A172 (cell line): ENCODE measurements at regions not wholly inside any gene's neighbourhood (a gene's known extent, or its start where the extent isn't known, plus 50 kb on each side); places are given as distances from the start of the nearest gene placed in this dataset.
"Not testable (repeated sequence)": the region's sequence is repeated elsewhere in the genome, so short reads cannot be mapped to it uniquely, and the experiment has no call there.

Experiments
- DNase-seq: peaks from one replicate; pipeline ENCODE4 v3.0.0-alpha.2; 2015; ENCODE audit warnings: low spot score

DNA sequence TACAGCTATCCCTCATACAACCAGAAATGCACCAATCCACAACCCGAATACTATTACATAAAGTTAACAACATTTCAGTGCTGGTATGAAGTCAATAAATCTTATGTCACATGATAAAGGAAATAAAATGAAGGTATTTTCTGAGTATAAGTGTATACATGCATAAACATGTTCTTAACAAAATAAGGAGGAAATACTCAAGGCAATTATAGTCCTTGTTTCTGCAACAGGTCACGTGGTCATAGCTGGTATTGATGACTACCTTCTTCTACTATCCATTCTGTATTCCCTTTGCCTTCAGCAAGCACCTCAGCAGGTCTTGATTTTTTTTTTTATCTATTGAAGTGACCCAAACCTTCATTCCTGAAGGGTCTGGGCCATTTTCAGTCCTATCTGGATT, 675.6 kb downstream of the RPL10L start:
- no peak for DNase-seq

DNA sequence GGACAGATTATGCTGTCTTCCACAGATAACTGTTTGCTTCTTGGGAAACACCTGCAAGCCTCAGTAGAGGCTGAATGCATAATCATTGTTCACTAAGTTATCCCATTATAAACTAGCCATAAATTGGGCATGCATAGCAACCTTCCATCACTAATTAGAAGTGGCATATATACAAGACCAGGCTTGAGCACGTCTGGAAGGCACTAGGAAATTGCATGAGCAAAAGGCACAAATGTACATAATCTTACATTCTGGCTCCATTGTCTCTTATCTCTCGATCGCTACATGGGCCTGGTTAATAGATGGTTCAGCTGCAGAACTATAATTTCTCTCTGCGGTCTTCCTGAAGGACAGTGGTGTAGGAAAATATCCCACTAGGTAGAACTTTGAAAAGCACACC, 679.2 kb downstream of the RPL10L start:
- no peak for DNase-seq

DNA sequence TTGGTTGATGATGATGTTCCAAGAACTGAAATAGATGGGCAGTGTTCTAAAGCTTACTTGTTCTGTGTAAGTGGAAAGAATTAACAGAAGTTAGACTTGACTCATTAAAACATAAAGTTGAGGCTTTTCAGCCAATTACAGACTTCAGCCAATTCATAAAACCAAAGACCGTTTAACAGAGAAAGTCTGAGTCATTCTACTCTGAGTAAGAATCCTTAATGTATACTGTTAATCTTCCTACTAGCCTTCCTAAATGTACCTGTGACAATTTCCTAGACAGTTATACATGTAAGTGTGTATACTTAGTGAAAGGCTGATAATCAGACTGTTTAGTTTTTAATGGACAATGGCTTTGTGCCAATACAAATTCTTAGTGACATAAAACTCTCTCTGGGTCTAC, 681.0 kb downstream of the RPL10L start:
- no peak for DNase-seq

DNA sequence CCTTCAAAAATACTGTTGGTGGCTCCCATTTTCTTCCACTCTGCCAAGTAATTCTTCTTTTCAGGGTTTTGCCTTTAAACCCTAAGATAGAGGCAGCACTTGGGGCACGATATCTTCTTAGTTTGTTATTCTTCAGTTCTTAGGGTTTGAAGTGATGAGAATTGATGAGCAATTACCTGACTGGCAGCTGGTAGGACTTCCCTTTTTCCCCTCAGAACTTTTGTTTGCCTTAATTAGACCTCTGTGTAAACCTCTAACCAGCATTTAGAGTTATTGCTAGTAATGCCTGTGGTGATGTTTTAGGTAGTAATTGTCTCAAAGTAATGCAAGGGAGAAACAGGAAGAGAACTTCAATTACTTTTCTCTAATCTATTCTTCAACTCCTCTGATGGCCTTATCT, 683.5 kb downstream of the RPL10L start:
- no peak for DNase-seq

DNA sequence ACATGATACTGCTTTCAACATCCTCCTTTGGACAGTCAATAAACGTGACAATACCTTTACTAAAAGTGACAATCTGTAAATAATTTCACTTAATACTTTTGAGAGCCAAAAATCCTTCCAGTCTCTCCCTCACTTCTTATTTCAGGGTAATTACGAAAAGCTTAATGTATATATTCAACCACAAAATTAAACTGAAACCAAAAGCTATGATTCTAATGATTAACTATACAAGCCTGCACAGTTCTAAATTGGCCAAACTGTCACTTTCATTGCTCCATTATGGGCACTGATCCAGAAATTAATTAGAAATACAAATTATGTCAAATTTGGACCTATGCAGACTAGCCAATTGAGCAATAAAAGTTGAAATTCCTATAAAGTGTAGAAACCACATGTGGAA, 696.5 kb upstream of the MIS18BP1 start:
- DNase-seq = no peak

DNA sequence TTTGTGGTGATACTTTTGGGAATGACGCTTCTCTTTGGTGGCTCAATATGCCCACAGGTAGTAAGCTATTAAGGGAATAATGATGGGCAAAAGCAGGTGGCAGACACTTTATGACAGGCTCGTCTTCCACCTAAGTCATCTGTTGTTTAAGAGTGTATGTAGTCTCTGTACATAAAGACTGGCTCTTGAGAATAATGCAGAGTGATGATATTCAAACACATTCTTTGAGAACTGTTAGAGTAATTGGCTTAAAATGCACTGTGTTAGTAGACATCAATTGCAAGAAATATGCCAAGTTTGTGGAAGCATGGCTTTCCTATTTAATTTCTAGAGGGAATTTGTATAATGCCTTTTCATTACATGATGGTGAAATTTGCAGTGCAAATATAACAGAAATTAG, 694.8 kb upstream of the MIS18BP1 start:
- no peak for DNase-seq

DNA sequence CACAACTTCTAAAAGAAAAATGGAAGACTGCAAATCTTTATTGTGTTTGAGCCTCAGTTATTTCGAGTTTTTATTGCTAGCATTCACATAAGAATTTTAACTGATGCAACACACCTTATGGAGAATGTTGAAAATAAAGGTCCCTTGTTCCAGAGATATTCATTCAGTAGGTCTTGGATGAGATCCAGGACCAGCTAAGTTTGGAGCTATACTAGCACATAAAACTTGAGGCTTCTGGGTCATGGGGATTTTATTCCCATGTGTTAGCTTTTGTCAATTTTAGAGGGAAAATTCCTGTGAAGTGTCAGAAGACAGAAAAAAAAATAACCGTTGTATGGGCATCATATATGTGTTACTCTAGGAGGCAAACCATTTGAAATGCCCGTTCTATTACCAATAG, 693.2 kb upstream of the MIS18BP1 start:
- no peak for DNase-seq

DNA sequence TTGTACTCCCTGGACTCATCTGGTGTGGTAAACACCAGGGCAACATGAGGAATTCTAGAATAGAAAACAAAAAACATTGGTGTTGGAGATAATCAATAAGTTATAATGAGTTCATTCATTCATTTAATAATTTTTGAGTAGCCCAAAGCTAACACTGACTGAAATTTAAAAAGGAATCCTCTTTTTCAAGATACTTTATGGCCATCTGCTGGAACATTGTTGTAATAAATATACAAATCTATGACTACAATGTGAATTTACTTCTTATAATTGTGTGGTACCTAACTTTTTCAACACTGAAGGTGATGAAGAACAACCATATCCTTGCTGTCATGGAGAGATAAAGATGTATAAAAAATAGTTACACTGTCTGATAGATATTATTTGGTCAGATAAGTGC, 687.3 kb upstream of the MIS18BP1 start:
- no peak for DNase-seq

DNA sequence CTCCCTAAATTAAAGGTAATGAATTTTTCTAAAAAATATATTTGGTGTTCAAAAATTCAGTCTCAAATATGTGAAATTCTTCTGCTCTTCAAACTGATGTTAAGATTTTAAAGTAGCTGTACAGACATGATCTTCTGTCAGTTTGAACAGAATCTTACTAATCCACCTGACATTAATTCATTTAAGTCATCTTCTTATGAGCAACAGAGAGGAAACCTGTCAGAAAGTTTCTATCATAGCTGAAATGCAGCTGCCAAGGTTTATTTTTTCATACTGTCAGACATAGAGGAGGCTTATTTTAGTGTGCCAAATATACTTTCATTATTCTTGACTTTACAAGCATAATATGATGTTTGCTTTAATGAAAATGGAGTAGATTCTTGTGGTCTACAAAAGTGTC, 686.6 kb upstream of the MIS18BP1 start:
- DNase-seq = no peak

DNA sequence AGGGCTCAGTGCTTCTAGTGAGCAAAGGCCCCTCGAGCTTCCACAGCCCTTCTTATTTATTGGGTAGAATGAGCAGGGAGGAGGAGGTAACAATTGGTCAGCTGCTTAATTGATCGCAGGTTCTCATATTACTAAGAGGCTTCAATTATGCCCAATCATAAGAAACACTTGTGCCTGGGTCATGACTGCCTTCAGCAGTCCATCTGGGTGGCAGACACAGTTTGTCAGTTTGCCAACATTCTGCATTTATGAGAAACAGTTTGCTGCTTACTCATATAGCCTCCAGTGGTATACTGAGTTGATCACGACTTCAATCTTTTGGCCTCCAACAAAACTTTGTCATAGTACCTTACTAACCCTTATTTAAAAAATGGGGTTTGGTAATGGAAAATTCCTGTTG, 667.0 kb upstream of the MIS18BP1 start:
- DNase-seq = not testable (repeated sequence)

DNA sequence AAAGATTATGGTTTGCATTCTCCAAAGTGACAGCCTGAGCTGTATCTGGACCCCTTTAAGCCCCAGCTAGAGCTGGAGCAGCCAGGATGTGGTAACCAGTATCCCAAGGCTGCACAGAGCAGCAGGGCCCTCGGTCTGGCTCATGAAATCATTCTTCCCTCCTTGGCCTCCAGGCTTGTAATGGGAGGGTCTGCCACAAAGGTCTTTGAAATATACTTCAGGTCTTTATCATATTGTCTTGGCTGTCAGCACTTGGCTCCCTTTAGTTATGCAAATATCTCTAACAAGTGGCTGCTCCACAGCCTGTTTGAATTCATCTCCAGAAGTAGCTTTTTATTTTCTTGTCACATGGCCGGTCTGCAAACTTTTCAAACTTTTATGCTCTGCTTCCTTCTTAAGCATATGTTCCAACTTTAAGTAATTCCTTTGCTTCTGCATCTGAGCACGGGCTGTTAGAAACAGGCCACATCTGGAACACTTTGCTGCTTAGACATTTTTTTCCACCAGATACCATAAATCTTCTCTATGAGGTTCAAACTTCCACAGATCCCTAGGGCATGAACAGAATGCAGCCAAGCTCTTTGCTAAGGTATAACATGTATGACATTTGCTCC, 663.4 kb upstream of the MIS18BP1 start:
- no peak for DNase-seq

DNA sequence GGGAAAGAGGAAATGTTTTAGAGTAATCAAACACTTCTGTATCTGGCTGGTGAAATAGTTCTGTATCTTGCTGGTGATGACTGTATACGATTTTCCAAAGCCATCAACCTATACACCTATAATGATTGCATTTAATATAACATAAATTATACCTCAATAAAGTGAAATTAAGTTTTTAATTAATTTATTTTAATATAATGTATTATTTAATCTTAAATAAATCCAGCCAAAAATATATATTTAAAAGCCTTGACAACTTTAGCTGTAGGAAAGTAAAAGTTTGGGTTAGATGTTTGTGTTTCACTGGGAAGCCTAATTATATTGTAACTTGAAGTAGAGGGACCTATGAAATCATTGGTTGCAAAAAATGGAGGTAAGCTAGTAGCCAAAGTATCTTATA, 654.8 kb upstream of the MIS18BP1 start:
- no peak for DNase-seq

DNA sequence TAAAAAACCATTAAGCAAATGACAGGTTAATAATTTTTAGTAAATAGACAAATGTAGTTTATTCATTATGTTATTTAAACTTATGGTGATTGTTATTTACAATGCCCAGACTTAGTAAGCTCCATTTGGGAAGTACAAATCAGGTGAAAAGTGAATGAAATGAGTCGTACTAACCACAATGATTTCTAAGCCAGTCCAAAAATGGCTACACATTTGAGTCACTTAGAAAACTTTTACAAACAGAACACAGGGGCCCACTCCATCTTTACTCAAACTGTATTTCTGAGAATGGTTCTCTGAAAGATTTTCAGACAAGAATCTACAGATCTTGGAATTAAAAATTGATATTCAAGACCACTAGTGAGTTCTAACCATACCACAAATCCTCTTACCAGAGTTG, 653.3 kb upstream of the MIS18BP1 start:
- no peak for DNase-seq

DNA sequence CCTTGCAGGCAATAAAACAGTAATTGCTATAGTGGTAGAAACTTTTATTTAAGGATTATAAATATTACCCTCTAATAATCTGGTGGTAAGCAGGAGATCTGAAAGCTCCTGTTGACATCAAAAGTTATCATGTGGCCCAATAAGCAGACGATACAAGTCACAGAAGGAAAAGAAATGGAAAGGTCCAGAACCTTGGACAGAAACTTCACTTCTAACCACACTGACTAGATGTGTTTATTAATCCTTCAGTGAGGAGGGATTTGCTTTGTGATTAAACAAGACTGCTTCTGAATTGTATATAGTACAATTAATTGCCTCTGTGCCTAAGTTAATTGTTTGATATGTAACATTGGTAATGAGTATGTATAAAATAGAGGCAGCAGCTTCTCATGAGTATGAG, 652.7 kb upstream of the MIS18BP1 start:
- no peak for DNase-seq

DNA sequence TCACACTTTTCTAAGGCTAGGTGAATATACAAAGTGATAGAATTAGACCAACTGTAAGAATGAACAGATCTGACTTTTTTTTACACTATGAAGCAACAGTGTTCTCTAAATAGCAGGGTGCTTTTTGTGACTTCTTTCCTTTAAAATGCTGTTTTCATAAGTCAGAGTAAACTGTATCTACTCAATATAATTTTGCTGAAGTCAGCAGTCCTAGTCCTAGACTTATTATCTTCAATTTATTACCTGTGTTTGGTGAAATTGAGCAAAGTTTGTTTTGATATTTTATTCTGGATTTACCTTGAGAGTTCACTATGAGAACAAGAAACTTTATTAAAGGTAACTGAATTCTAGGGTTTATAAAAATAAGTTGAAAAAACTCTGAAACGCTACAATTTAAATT, 651.3 kb upstream of the MIS18BP1 start:
- no peak for DNase-seq

DNA sequence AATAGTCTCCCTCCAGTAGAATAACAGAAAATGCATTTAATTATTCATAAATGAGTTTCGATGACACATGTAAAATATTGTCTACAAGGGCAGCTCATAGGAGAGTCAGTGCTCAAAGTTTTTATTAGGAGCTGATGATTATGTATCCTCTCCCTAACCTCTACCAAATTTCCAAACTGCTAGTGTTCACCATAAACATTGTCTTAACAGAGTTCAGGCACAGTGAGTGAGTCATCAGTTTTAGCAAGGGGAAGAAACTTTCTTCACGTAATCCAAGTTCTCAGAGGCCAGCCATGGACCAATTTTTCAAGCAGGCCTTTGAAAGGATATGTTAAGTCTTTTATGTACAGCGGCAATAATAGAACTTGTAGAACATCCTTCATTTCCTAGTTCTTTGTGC, 649.2 kb upstream of the MIS18BP1 start:
- DNase-seq = no peak

DNA sequence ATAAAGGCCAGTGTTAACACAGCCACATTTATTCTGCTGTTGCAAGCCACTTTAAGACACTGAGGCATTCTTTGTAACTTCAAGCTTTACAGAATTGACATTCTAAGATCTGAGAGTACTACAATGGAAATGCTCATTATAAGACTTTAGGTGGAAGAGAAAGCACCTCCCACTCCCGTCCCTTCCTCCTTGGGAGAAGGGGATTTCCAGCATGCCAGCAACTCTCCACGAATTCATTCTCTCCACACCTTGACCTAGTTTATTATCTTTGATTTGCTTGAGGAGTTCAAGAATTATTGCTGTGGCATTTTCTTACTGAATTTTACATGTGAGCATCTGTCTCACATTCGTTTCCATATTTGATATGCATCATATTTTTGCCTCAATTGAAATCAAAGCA, 644.4 kb upstream of the MIS18BP1 start:
- DNase-seq = no peak

DNA sequence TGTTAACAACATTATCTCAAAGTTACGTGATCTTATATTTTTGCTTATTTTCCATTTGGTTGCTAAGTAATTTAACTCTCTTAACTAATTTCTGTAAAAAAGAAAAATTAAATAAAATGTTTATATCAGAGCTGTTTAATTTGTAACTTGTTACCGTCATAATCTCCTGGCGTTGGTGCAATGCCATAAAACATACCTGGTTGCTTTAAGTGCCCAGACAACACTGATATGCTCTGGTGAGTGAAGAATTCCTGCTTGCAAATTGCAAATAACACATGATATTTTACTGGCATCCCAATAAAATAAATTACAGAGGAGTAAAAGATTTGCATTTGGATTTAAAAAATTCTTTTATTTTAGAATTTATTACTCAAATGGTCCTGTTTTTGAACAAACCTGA, 640.1 kb upstream of the MIS18BP1 start:
- DNase-seq = no peak

DNA sequence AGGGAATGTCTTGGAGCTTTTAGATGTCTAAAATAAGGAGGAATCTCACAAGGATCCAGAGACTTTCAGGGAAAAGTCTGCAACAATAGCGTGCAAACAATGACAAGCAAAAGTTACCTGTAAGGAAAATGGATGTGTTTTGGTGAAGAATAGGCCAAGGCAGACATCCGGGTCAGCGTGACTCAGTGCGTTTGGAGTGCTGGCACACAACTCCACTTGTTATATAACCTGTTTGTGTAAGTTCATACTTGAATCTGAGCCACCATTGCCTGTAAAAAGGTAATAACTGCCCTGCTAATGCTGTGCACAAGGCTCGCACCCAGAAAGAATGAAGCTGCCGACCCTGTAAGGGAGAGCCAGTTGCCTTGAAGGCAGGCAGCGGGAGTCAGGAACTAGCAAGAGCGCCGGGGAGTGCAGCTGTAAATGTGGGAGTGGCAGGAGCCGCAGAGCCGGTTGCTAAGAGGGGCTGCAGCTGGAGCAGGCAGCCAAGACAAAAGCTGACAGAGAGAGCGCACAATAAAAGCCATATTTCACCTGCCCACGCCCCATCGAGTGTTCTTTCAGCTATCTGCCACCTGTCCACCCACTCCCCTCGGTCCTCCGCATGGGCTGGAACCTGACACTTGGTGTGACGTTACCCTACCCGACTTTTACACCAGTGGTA, 638.5 kb upstream of the MIS18BP1 start:
- no peak for DNase-seq

DNA sequence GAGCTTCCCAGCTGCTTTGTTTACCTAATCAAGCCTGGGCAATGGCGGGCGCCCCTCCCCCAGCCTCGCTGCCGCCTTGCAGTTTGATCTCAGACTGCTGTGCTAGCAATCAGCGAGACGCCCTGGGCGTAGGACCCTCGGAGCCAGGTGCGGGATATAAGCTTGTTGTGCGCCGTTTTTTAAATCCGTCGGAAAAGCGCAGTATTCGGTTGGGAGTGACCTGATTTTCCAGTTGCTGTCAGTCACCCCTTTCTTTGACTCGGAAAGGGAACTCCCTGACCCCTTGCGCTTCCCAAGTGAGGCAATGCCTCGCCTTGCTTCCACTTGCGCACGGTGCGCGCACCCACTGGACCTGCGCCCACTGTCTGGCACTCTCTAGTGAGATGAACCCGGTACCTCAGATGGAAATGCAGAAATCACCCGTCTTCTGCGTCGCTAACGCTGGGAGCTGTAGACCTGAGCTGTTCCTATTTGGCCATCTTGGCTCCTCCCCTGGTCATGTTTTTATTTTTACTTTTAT, 635.8 kb upstream of the MIS18BP1 start:
- not testable (repeated sequence) for DNase-seq

DNA sequence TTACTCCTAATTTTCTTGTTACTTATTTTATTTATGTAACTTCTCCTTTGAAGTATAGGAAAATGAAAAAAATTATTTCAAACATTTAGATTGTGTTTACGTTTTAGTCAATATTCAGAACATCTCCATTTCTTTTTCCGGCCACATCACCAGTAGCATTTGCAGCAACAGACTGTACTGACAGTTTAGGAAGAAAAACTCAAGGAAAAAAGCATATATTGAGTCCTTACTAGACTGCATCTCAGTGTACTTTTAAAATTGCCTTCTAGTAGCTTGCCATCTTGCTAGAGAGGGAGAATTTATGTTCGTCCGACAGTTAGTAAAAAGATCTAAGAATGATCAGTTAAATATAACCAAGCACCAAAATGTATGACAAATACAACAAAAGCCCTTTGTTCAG, 625.0 kb upstream of the MIS18BP1 start:
- DNase-seq = no peak

DNA sequence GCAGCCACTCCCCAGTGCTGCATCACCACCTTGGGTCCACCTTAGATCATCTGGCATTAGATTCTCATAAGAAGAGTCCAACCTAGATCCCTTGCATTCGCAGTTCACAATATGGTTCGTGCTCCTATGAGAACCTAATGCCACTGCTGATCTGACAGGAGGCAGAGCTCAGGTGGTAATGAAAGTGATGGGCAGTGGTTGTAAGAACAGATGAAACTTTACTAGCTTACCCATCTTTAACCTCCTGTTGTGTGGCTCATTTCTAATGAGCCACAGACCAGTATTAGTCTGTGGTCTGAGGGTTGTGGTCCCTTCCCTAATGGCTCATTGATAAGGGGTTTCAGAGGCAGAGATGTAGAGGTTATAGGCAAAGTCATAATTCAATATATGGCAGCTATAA, 615.9 kb upstream of the MIS18BP1 start:
- no peak for DNase-seq

DNA sequence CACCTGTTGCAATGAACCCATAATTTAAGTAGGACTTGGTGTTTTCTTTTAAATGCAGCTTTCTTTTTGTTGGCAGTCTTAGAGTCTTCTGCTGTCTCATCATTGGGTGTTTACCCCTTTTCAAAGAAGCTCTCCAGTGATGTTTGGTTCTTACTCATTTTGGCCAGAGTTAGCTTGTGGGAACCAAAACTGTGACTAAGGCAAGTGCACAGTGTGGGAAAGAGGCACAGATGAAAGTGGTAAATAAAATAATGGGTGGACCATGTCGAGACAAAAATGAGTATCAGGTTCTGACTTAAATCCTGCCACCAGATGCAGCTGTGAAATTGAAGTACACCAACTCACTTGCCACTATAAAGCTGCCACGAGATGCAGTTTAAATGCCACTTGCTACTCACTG, 615.4 kb upstream of the MIS18BP1 start:
- DNase-seq = no peak
